ENCODE measurements at regions not wholly inside any gene's neighbourhood (a gene's known extent, or its start where the extent isn't known, plus 50 kb on each side); places are given as distances from the start of the nearest gene placed in this dataset.

GRCh38 chr5:126066836-126067235 is 356.4 kb upstream of the GRAMD2B start:
- Mint-ChIP-seq H3K4me1 (ENCODE audit: low read depth, unreplicated experiment) (no peaks in the 10 kb centered on the region), H3K4me3 (ENCODE audit: low read depth, unreplicated experiment) (no peak overlapping the region), H3K27me3 (ENCODE audit: unreplicated experiment) (no peaks in the 10 kb centered on the region), H3K36me3 (ENCODE audit: insufficient read depth, unreplicated experiment) (no peaks in the 10 kb centered on the region), H3K9me3 (ENCODE audit: low read depth, unreplicated experiment) (peaks cover 1% of the 10 kb centered on the region), H3K27ac (ENCODE audit: unreplicated experiment) (no peak overlapping the region)
- TF ChIP-seq, protein P1, sequence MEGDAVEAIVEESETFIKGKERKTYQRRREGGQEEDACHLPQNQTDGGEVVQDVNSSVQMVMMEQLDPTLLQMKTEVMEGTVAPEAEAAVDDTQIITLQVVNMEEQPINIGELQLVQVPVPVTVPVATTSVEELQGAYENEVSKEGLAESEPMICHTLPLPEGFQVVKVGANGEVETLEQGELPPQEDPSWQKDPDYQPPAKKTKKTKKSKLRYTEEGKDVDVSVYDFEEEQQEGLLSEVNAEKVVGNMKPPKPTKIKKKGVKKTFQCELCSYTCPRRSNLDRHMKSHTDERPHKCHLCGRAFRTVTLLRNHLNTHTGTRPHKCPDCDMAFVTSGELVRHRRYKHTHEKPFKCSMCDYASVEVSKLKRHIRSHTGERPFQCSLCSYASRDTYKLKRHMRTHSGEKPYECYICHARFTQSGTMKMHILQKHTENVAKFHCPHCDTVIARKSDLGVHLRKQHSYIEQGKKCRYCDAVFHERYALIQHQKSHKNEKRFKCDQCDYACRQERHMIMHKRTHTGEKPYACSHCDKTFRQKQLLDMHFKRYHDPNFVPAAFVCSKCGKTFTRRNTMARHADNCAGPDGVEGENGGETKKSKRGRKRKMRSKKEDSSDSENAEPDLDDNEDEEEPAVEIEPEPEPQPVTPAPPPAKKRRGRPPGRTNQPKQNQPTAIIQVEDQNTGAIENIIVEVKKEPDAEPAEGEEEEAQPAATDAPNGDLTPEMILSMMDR (IDR thresholded peaks at IDR 0.05; ENCODE audit: unreplicated experiment), result no peak
- no peak for DNase-seq
- BruUV-seq (replicated peaks), result no TSS peak
- CTCF ChIA-PET, result interaction anchor here (0.7 kb wide), 1 partner anchor 81 kb away, joined by 3 read pairs; no protein-coding TSS in a partner anchor
- intact Hi-C loops (cut with micrococcal nuclease; ENCODE audit: unreplicated experiment), result no loop called here

GRCh38 chr5:126067404-126067803 is 355.8 kb upstream of the GRAMD2B start:
- no peak for DNase-seq
- H3K4me3 Mint-ChIP-seq (ENCODE audit: low read depth, unreplicated experiment), result no peak overlapping the region
- BruUV-seq (replicated peaks), result no TSS peak
- no peaks in the 10 kb centered on the region for H3K27me3 Mint-ChIP-seq (ENCODE audit: unreplicated experiment)
- no peaks in the 10 kb centered on the region for H3K36me3 Mint-ChIP-seq (ENCODE audit: insufficient read depth, unreplicated experiment)
- CTCF ChIA-PET, result interaction anchor here (0.7 kb wide), 1 partner anchor 82 kb away, joined by 3 read pairs; no protein-coding TSS in a partner anchor
- TF ChIP-seq, protein P1 (IDR thresholded peaks at IDR 0.05; ENCODE audit: unreplicated experiment), result no peak
- no peaks in the 10 kb centered on the region for H3K4me1 Mint-ChIP-seq (ENCODE audit: low read depth, unreplicated experiment)
- peaks cover 3% of the 10 kb centered on the region for H3K9me3 Mint-ChIP-seq (ENCODE audit: low read depth, unreplicated experiment)
- intact Hi-C loops (cut with micrococcal nuclease; ENCODE audit: unreplicated experiment), result no loop called here
- H3K27ac Mint-ChIP-seq (ENCODE audit: unreplicated experiment), result no peak overlapping the region

GRCh38 chr5:126069329-126069728 is 353.9 kb upstream of the GRAMD2B start:
- intact Hi-C loops (cut with micrococcal nuclease; ENCODE audit: unreplicated experiment), result no loop called here
- no TSS peak for BruUV-seq (replicated peaks)

DNA sequence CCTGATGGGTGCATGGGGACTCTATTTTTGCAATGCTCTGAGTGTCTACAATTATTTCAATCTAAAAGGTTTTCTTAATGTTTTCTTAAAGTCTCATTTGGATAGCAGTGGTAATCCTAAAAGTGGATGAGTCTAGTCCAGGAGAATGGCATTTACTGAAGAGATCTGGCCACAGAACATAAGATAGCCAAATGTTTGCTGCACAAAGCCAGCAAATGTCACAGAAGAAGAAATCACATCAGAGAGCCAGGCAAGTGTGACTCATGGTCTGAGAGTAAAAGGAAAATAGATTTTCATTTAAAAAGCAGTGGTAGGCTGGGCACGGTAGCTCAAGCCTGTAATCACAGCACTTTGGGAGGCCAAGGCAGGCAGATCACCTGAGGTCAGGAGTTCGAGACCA is 352.7 kb upstream of the GRAMD2B start:
- intact Hi-C loops (cut with micrococcal nuclease; ENCODE audit: unreplicated experiment), result no loop called here
- no TSS peak for BruUV-seq (replicated peaks)
- DNase-seq, result no peak
- H3K27me3 Mint-ChIP-seq (ENCODE audit: unreplicated experiment), result no peaks in the 10 kb centered on the region
- H3K27ac Mint-ChIP-seq (ENCODE audit: unreplicated experiment), result no peak overlapping the region
- H3K9me3 Mint-ChIP-seq (ENCODE audit: low read depth, unreplicated experiment), result peaks cover 7% of the 10 kb centered on the region
- TF ChIP-seq, protein P1 (IDR thresholded peaks at IDR 0.05; ENCODE audit: unreplicated experiment), result no peak
- no peaks in the 10 kb centered on the region for H3K36me3 Mint-ChIP-seq (ENCODE audit: insufficient read depth, unreplicated experiment)
- H3K4me3 Mint-ChIP-seq (ENCODE audit: low read depth, unreplicated experiment), result no peak overlapping the region
- no peaks in the 10 kb centered on the region for H3K4me1 Mint-ChIP-seq (ENCODE audit: low read depth, unreplicated experiment)
- CTCF ChIA-PET, result interaction anchor here (0.7 kb wide), 2 partner anchors 138 to 972 kb away, joined by 4 to 5 read pairs; no protein-coding TSS in a partner anchor

More at GRCh38 chr5:126069329-126069728, 353.9 kb upstream of the GRAMD2B start:
- Mint-ChIP-seq H3K36me3 (ENCODE audit: insufficient read depth, unreplicated experiment) (no peaks in the 10 kb centered on the region), H3K4me3 (ENCODE audit: low read depth, unreplicated experiment) (no peak overlapping the region), H3K9me3 (ENCODE audit: low read depth, unreplicated experiment) (peaks cover 7% of the 10 kb centered on the region), H3K27ac (ENCODE audit: unreplicated experiment) (no peak overlapping the region), H3K27me3 (ENCODE audit: unreplicated experiment) (no peaks in the 10 kb centered on the region), H3K4me1 (ENCODE audit: low read depth, unreplicated experiment) (no peaks in the 10 kb centered on the region)
- no peak for DNase-seq
- TF ChIP-seq, protein P1 (IDR thresholded peaks at IDR 0.05; ENCODE audit: unreplicated experiment), result no peak
- CTCF ChIA-PET, result no interaction called here
